ENCODE measurements at regions not wholly inside any gene's neighbourhood (a gene's known extent, or its start where the extent isn't known, plus 50 kb on each side); places are given as distances from the start of the nearest gene placed in this dataset.

DNA sequence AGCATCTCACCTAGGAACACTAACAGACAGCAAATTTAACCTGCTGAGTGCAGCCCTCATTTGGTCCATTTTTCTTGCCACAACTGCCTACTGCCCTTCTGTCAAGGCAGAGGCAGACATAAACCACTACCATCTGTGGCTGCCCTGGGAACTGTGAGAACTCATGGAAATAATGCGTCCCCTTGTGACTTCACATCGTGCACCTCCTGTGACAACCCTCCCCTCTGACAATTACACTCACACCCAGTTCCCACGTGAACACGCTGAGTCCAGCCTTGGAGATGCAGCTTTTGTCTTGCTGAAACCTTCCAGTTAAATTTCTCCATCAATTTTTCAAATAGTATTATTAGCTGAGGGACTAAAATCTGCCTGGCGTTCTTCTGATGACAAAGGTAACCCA is 193.1 kb upstream of the KLF14 start:
- no peak for DNase-seq (ENCODE audit: low read depth in 2 of 2, low spot score in 1 of 2)

DNA sequence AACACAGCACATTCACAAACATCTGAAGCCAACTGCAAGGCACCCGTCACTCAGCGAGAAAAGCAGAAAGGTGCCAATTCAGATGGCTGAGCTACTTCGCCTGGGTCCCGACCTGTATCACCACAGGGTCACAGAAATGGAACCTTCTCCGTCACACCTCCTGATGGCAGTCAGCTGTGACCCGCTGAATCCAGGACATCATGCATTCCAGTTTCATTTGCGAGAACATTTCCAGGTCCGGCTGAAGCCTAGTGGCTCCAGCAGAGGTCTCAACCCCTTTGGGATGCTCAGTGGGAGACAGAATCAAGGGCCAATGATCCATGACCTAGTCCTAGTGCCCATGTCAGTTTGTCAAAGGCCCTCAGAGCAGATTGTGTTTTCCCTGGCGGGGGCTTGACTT is 193.6 kb upstream of the KLF14 start:
- DNase-seq (ENCODE audit: low read depth in 2 of 2, low spot score in 1 of 2): no peak

DNA sequence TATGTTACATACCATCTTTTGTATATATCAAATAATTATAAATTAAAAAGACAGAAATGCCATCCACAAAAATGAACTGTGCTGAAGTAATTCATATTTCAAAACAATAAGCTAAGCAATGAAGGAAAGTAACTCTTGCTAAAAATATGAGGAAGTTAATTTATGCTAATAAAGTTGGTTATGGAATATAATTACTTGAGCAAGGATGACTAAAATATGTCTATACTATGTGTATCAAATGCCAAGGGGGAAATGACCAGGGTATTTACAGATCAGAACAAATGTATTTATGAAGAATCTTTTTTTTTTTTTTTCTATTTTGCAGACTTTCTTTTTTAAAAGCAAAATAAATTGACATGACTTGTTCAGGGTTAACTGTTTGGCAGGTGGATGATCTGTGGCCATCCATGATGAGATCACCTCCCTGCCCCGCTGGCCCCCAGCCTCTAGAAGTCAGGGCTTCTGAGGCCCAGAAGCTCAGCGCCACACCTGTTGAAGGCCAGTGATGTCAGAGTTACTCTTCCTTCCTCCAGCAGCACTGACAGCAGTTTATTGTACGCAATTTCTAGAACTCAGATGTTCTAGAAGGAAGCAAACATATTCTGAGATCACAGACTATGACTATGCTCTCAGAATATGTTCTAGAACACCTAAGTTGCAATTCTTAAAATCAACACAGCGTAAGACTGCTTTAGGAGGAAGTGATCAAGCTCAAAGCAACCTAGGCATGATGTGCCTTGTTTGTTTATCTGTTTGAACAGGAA is 196.1 kb upstream of the KLF14 start:
- no peak for DNase-seq (ENCODE audit: low read depth in 2 of 2, low spot score in 1 of 2)

DNA sequence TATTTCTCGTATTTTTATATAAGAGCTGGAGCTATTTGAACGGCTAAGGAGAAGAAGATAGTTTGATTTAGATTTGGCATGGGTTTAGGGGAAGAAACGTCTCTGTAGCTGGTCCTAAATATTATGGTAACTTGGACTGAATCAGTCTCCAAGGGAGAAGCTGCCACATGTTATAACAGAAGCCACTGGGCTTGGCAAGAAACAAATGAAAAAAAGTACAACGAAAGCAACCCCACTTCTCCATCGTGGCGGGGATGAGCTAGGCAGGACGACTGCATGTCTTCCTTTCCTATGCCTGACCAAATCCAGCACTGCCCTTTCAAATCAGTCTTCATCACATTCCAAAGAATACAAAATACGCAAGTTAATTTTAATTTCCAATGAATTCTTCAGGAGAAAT is 196.7 kb upstream of the KLF14 start:
- DNase-seq (ENCODE audit: low read depth in 2 of 2, low spot score in 1 of 2): no peak

DNA sequence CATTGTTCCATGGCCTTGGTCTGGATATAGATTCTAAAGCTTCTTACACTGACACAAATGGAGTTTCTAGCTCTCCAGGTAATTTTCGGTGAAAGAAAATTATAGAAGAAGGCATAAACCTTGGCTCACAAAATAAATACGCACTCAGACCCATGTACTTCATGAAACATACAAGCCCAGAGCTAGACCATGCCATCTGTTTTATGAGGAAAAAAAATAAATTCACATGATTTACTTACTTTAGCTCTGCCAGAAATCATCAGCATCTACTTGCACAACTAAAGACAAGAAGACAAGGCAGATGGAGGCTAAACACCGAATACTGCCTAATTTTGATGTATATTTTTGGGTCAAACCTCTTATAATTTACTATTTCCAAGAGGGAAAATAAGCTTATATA is 197.4 kb upstream of the KLF14 start:
- DNase-seq (ENCODE audit: low read depth in 2 of 2, low spot score in 1 of 2): no peak

DNA sequence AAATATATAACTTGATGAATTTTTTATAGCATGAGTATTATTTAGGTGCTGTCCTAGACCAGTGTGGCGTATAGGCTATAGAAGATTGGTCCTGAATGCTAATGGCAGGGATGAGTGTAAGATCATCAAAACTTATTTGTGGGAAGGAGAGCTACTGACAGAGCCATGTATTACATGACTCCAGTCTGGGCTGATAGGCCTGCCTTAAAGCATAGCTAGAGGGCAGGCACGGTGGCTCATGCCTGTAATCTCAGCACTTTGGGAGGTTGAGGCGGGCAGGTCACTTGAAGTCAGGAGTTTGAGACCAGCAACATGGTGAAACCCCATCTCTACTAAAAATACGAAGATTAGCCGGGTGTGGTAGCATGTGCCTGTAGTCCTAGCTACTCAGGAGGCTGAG is 198.1 kb upstream of the KLF14 start:
- no peak for DNase-seq (ENCODE audit: low read depth in 2 of 2, low spot score in 1 of 2)

DNA sequence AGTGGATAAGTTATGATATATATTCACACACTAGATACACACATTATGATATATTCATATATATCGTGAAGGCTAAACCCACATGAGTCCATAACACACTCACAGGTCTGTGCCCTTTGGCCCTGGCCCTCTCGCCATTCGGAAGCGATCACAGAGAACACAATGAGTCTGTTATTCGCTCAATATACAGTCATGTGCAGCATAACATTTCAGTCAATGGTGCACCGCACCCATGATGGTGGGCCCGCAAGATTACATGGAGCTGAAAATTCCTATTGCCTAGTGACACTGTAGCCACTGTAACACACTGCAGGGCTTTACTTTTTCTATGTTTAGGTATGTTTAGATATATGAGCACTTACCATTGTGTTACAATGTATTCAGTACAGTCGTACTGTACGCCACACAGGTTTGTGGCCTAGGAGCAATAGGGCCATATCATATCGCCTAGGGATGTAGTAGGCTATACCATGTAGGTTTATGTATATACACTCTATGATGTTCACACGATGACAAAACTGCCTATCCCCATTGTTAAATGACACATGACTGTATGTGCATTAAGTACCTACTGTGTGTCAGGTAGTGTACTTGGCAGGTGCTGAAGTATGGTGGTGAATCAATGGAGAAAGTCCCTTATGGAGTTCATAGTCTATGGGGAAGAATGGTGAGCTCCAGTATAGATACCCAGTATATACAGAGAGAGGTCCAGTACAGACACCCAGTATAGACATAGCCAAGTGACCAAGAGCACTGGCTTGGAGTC is 198.8 kb upstream of the KLF14 start:
- DNase-seq (ENCODE audit: low read depth in 2 of 2, low spot score in 1 of 2): no peak

DNA sequence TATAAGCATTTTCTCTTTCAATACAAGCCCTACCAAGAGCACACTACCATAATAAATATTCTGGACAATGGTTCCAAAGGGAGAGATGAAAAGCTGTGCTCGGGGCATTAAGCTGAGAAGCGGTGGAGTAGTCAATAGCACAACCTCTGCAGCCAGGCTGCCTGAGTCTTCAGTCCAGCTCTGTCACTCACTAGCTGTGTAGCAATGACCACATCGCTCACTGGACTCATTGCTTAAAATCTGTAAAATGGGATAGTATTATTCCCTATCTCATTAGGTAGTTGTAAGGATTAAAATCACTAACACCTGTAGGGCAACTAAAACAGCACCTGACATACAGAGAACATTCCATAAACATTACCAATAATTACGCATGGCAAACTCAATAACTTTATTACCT is 199.9 kb upstream of the KLF14 start:
- DNase-seq (ENCODE audit: low read depth in 2 of 2, low spot score in 1 of 2): no peak

DNA sequence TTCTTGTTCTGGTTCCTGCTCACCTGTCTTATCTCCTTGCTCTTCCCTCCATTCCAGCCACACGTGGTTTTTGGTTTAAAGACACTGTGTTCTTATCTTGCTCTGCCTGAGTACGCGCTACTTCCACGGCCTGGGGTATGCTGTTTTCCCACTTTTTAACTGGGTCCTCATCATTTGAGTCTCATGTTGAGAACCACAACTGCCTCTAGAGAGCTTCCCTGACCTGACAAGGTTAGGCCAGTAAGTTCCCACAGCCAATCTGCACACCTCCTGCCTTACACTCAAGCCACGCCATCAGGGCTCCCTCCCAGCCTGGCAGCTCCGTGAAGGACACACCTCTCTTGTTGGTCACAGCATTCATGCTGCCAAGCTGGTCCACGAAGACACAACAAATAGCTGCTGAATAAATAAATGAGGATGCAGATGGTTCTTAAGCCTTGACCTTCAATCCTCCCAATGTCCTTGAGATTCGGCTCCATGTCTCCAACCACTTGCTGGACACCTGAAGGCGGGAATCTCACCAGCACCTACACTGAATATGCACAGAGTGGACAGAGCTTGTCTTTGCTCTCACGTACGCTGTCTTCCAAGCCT is 201.7 kb upstream of the KLF14 start:
- DNase-seq (ENCODE audit: low read depth in 2 of 2, low spot score in 1 of 2): no peak

DNA sequence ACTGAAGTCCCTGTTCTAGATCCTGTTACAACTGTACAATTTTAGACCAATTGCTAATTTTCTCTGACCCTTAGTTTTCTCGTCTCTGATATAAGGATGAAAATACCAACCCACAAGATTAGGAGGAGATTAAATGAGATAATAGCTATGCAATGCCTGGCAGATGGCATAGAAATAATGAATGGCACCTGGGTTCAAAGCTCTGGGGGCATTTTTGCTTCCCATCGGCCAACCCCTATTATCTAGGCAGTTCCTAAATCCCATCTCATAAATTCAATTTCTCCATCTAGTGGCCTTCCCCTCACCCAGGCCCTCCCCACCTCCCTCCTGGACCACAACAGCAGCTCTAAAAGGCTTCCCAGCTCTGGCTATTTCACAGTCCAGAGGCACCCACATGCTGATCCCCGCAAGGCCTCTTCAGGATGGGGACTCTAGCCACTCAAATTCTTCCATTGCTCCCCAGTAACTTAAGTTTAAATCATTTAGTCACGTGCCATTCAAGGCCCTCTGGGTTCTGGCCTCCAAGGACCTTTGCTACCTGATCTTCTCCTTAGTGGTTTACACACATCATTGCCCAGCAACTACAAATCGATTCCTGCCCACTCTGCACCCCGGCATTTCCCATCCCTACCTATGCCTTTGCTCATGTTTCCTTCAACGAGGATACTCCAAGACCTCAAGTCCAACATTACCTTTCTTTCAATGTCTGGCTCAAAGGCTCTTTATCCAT is 202.4 kb upstream of the KLF14 start:
- DNase-seq (ENCODE audit: low read depth in 2 of 2, low spot score in 1 of 2): no peak

DNA sequence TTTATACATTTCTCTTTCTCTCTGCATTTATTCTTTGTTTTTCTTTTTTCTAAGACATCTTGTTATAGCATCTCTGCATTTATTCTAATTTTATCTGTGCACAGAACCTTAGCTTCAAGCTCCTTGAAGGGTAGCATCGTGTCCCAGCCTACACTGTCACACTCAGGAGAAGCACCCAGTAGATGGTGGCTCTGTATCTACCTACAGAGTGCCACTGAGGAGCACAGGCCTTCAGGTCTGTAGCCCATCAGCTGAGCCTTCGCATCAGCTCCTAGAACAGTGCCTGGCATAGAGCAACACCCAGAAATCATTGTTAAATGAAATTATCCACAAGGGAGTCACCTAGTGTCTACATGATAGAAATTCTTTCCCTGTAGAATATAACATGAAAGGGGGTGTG is 203.0 kb upstream of the KLF14 start:
- no peak for DNase-seq (ENCODE audit: low read depth in 2 of 2, low spot score in 1 of 2)

DNA sequence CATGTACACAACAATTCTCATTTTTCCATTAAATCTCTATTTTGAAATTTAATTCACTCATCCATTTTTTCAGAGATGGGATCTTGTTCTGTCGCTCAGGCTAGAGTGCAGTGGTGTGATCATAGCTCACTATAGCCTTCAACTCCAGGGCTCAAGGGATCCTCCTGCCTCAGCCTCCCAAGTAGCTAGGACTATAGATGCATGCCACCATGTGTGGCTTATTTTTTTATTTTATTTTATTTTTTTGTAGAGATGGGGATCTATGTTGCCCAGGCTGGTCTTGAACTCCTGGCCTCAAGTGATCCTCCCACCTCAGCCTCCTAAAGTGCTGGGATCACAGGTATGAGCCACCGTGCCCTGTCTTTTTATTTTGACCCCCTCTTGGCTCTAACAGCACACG is 203.8 kb upstream of the KLF14 start:
- DNase-seq (ENCODE audit: low read depth in 2 of 2, low spot score in 1 of 2): no peak

DNA sequence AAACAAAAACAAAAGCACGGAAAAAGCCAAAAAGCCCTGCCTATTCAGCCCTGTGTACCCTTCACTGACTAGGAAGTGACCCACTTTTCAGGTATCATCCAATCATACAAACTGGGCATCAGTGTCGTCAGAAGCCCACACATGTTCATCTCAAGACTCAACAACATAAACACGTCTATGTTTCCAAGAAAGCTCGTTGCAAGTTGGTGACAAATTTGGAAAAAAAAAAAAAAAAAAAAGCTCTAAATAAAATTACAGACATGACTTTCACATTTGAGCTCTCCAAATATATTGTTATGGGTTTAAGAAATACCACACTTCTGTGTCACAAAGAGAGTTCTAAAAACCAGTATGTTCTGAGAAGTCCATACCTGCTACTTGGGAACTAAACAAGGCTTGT is 204.7 kb upstream of the KLF14 start:
- no peak for DNase-seq (ENCODE audit: low read depth in 2 of 2, low spot score in 1 of 2)

DNA sequence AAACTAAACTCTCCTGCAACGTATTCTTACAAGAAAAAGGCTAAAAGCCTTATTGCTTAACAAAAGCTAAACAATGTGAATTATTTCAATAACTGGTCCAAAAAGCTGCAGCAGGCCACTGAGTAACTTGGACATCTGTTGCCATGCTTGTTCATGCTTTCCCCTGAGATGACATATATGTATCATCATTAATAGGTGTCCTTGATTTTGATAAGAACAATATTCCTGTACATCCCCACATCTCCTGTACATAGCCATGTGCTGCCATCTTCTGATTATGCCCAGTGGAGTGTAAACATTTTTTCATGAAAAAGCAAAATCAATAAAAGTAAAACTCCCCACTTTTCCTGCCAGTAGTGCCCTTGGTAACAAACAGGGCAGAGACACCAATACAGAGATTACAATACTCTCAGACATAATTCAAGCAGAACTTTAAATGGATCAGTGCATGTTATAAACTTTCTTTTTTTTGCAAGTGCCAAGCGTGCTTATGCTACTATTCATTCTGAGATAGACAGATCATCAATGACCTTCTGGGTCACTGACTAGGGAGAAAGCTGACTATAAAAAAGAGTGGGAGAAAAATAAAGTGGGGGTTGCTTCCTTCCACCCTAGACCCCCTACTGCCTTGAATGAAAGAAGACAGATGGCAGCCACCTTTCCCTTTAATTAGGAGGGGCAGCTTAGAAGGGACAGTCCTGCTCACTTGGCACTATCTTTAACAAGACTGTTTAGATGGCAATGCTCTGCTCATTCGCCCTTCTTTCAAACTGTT is 205.5 kb upstream of the KLF14 start:
- no peak for DNase-seq (ENCODE audit: low read depth in 2 of 2, low spot score in 1 of 2)

DNA sequence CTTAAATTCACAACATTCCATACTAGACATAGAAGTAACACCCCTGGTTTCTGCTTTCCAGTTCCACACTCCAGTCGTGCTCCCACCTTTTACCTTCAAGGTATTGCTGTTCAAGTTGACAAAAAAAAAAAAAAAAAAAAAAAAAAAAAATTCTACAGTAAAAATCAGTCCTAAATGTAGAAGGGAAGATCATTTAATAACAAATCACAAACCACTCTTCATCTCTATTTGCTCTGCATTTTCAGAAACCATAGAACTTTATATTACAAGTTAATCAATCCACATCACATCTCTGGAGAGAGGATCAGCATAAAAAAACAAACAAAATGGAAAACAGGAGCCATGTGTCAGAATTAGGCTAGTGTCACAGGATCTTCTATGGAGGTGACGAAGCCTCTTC is 206.3 kb upstream of the KLF14 start:
- no peak for DNase-seq (ENCODE audit: low read depth in 2 of 2, low spot score in 1 of 2)

DNA sequence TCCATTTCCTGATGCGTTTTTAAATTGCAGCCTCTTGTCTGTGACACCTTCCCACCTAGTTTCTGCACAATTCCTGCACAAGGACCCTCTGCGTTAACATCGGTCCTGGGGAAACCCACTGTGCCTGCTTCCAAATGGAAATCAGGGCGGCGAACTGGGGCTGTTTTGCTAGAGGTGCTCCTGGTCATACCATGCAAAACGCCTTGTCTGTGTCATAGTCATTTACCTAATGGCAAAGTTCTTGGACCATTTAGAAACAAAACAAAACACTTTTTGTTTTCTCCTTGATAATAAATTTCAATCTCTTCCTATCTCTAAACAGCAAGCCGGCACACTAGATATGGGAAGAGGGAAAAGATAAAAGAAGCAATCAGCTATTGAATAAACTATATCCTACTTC is 206.9 kb upstream of the KLF14 start:
- no peak for DNase-seq (ENCODE audit: low read depth in 2 of 2, low spot score in 1 of 2)

DNA sequence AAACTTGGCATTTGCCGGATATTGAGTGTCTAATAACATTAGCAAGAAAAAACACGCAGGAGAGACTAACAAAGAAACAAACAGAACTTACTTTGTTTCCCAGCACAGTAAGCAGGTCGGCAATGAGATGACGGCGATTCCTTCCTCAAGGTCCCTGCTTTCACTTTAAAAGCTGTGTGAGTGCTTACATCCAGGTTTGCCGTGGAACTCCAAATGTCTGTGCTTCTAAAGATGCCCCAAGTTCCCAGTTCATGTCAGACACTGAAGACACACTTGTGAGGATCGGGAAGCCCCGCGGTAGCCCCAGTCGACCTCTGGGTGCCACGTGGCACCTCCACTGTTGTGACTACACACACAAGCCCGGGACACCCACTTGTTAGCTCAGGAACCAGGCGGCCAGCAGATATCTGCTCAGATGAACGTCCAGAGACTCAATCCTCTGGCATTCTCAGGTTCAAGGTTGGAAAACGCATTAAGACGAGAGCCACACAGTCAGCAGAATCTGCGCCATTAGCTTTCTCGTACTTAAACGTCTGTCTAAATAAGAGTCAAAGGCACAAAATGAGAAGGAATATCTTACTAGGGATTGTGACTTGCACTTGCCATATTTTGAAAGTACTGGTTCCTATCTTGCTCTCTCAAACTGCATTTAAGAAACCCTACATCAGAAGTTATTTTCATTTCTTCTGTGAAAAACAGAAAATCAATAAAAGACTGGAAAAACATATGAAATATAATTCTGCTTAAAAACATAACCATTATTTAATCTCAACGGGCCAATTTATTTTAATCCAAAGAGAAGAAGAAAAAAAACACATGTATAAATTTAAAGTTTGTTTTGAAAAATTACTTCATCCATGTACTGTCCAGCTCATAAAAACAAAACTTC is 207.6 kb upstream of the KLF14 start:
- DNase-seq (ENCODE audit: low read depth in 2 of 2, low spot score in 1 of 2): no peak

DNA sequence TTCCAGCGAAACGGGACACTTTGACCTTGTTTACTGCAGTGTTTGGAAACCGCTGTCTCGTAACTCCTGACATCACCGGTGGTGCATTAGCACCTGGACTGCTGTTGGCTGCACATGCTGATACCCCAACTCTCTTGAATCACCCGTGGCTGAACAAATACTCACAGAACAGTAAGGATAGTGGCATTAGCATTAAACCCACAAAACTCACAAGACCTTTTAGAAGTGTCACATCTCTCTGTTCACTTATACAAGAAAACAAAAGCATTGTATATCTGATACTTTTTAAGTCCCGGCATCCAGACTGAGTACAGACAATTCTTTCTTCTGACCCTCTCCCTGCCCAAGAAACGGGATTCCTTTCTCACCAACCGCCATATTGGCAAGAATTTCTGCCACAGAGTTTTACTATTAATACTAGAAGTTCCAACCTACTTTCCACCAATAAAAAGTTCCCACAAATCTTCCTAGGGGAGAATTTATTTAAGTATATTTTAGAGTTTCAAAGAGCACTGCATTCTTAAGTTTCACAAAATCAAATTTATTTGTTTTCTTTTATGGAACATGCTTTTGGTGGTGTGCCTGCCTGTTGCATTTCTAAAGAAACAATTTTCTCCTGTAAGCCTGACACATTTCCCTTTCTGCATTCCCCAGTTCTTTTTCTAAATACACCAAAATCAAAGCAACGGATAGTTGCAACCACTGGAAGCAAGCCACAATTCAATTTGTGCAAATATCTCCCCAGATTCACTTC is 208.4 kb upstream of the KLF14 start:
- DNase-seq (ENCODE audit: low read depth in 2 of 2, low spot score in 1 of 2): no peak

DNA sequence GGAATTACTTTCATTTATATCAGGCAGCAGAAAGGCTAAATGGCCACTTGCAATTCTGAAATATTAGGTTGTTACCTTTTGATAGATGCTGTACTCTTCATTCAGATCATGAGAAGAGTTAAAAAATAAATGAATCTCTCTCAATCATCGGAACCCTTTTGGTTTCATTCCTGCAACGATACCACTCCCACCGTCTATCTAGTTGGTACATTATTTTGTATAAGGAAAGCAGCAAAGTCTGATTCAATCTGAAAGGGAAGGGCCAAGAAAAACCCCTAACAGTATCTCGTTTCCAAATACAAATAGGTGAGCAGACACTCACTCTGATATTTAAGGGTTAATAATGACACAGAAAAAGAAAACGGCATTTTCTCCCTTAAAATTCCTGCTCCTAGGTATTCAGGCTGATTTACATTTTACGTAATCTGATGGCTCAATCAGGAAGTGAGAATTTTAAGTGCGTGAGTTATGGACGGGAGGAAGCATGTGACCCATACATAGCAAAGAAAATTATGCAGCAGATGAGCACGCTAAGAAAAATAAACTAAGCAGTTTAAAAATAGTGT is 209.4 kb upstream of the KLF14 start:
- no peak for DNase-seq (ENCODE audit: low read depth in 2 of 2, low spot score in 1 of 2)

Measured in stimulated activated CD8-positive, alpha-beta memory T cell treated with anti-CD3 and anti-CD28 coated beads, Interleukin-4, amount 100 ng/mL, for 1 hour (primary cell).